NT2/D1 (cell line): ENCODE measurements at regions not wholly inside any gene's neighbourhood (a gene's known extent, or its start where the extent isn't known, plus 50 kb on each side); places are given as distances from the start of the nearest gene placed in this dataset.

Experiments
- SUZ12 ChIP-seq: IDR thresholded peaks from 2 replicates; pipeline ENCODE4 v1.6.1; 2011; ENCODE audit not compliant: insufficient read length, insufficient read depth; ENCODE audit errors: extremely low read depth
- YY1 ChIP-seq: IDR thresholded peaks from 2 replicates; pipeline ENCODE4 v1.6.1; 2011; ENCODE audit not compliant: insufficient read length, insufficient read depth
- ZNF274 ChIP-seq: IDR thresholded peaks from 2 replicates; pipeline ENCODE4 v1.6.1; 2011; ENCODE audit warnings: mild to moderate bottlenecking, low read depth, low read length

DNA sequence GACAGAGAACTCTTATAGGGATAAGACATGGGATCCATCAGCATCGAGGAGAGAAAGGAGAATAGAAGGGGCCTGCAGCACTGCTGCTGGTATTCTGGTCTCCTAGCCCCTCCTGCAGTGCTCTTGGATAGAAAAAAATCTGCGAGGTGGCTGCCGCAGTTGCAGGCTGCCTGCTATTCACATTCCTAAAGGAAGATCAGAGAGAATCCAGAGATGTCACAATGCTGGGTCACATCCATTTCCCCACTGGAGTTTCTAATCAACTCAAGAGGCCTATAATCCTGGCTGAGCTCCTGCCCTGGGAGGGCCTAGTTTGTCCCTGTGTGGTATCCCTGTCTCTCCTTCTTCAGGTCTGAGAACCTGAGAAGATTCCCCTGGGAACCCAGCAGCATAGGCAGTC is 357.8 kb downstream of the MAFB start:
- TF ChIP-seq SUZ12 = no peak
- TF ChIP-seq ZNF274 = no peak
- TF ChIP-seq YY1 = no peak
